Astrocyte (in vitro differentiated cells and primary cell): ENCODE measurements at regions not wholly inside any gene's neighbourhood (a gene's known extent, or its start where the extent isn't known, plus 50 kb on each side); places are given as distances from the start of the nearest gene placed in this dataset.
A peak's percentile ranks its signal among the peaks of the same experiment; 100 is the strongest.
"Not testable (repeated sequence)": the region's sequence is repeated elsewhere in the genome, so short reads cannot be mapped to it uniquely, and the experiment has no call there.

Source experiments
- DNase-seq: peaks from one replicate; pipeline ENCODE4 v3.0.0-alpha.2; 2010; ENCODE audit warnings: low read depth
- FAIRE-seq: peaks from 2 replicates; lab custom pipeline; 2011; peaks lifted over from hg19 to GRCh38; lab: Jason Lieb, UNC
- H2AFZ ChIP-seq: 2 replicates; pipeline ENCODE4 v1.6.0; 2012; ENCODE audit warnings: low read depth, low read length, inconsistent platforms
- H3K27ac ChIP-seq: 2 replicates; pipeline ENCODE4 v1.5.1; 2011; ENCODE audit warnings: low read depth, low read length, inconsistent platforms
- H3K27me3 ChIP-seq: 2 replicates; pipeline ENCODE4 v1.6.0; 2011; ENCODE audit warnings: low read length, inconsistent platforms; ENCODE audit not compliant: insufficient read depth
- H3K36me3 ChIP-seq: 2 replicates; pipeline ENCODE4 v1.5.1; 2011; ENCODE audit warnings: low read length, inconsistent platforms; ENCODE audit not compliant: insufficient read depth
- H3K4me1 ChIP-seq: 2 replicates; pipeline ENCODE4 v1.5.1; 2011; ENCODE audit warnings: low read length, inconsistent platforms; ENCODE audit not compliant: insufficient read depth
- H3K4me2 ChIP-seq: 2 replicates; pipeline ENCODE4 v1.6.0; 2012; ENCODE audit warnings: low read length, inconsistent platforms
- H3K4me3 ChIP-seq: 2 replicates; pipeline ENCODE4 v1.5.1; 2011; ENCODE audit warnings: low read depth, mild to moderate bottlenecking, low read length, inconsistent platforms; ENCODE audit not compliant: insufficient read depth
- H3K79me2 ChIP-seq: 2 replicates; pipeline ENCODE4 v1.6.0; 2012; ENCODE audit warnings: mild to moderate bottlenecking, low read length, inconsistent platforms; ENCODE audit not compliant: insufficient read depth
- H3K9ac ChIP-seq: 2 replicates; pipeline ENCODE4 v1.6.0; 2012; ENCODE audit warnings: mild to moderate bottlenecking, low read length, inconsistent platforms
- H3K9me3 ChIP-seq: 2 replicates; pipeline ENCODE4 v1.5.1; 2012; ENCODE audit warnings: low read depth, mild to moderate bottlenecking, low read length, inconsistent platforms; ENCODE audit not compliant: insufficient read depth
- H4K20me1 ChIP-seq: 2 replicates; pipeline ENCODE4 v1.6.0; 2012; ENCODE audit warnings: low read length, inconsistent platforms; ENCODE audit not compliant: insufficient read depth
- H3K27ac Mint-ChIP-seq: one replicate; pipeline ENCODE4 v1.8.0; 2021; ENCODE audit warnings: mild to moderate bottlenecking, mixed read lengths; ENCODE audit not compliant: unreplicated experiment
- H3K27me3 Mint-ChIP-seq: one replicate; pipeline ENCODE4 v1.8.0; 2021; ENCODE audit warnings: low read depth, mixed read lengths; ENCODE audit not compliant: unreplicated experiment
- H3K36me3 Mint-ChIP-seq: one replicate; pipeline ENCODE4 v1.8.0; 2021; ENCODE audit warnings: low read depth, mixed read lengths; ENCODE audit not compliant: unreplicated experiment
- H3K4me1 Mint-ChIP-seq: one replicate; pipeline ENCODE4 v1.8.0; 2021; ENCODE audit warnings: low read depth, mixed read lengths; ENCODE audit not compliant: unreplicated experiment
- H3K4me3 Mint-ChIP-seq: one replicate; pipeline ENCODE4 v1.8.0; 2021; ENCODE audit warnings: mild to moderate bottlenecking, moderate library complexity, mixed read lengths; ENCODE audit not compliant: unreplicated experiment
- H3K9me3 Mint-ChIP-seq: one replicate; pipeline ENCODE4 v1.8.0; 2021; ENCODE audit warnings: mild to moderate bottlenecking, mixed read lengths; ENCODE audit not compliant: unreplicated experiment
- CTCF ChIP-seq: IDR thresholded peaks from 2 replicates; pipeline ENCODE4 v1.5.1; 2011; ENCODE audit warnings: low read depth, mild to moderate bottlenecking, inconsistent platforms, low read length, moderate library complexity; ENCODE audit not compliant: insufficient read depth
- EZH2 ChIP-seq: IDR thresholded peaks from 2 replicates; pipeline ENCODE4 v1.6.1; 2012; ENCODE audit warnings: mild to moderate bottlenecking, low read length, inconsistent platforms; ENCODE audit not compliant: insufficient read depth

GRCh38 chrX:139306675-139307074 lies 223.9 kb upstream of the F9 start:
- H3K9me3 ChIP-seq, FAIRE-seq, H3K27me3 ChIP-seq, H3K36me3 ChIP-seq, H3K27ac Mint-ChIP-seq, DNase-seq, H3K9me3 Mint-ChIP-seq, H3K27ac ChIP-seq, H3K9ac ChIP-seq, H3K36me3 Mint-ChIP-seq, H2AFZ ChIP-seq, H3K27me3 Mint-ChIP-seq, H3K4me2 ChIP-seq, H3K4me1 Mint-ChIP-seq, H4K20me1 ChIP-seq, H3K79me2 ChIP-seq, H3K4me3 ChIP-seq, H3K4me1 ChIP-seq, H3K4me3 Mint-ChIP-seq: not testable (repeated sequence)

GRCh38 chrX:139304471-139304870 lies 226.1 kb upstream of the F9 start:
- peak; percentile 70 for FAIRE-seq
- Mint-ChIP-seq H3K27me3 (no peaks in the 10 kb centered on the region), H3K4me3 (no peak overlapping the region), H3K4me1 (no peaks in the 10 kb centered on the region), H3K27ac (no peak overlapping the region), H3K36me3 (no peaks in the 10 kb centered on the region), H3K9me3 (peaks cover 7% of the 10 kb centered on the region)
- peak; percentile 66 for DNase-seq
- no peaks in the 10 kb centered on the region for H3K79me2 ChIP-seq
- H3K9ac ChIP-seq: no peak overlapping the region
- H3K4me3 ChIP-seq: no peak overlapping the region
- H3K27me3 ChIP-seq: peaks cover under 1% of the 10 kb centered on the region
- no peak overlapping the region for H3K4me2 ChIP-seq
- H3K36me3 ChIP-seq: no peaks in the 10 kb centered on the region
- H2AFZ ChIP-seq: no peak overlapping the region
- no peaks in the 10 kb centered on the region for H4K20me1 ChIP-seq
- TF ChIP-seq CTCF: no peak
- no peak for TF ChIP-seq EZH2
- peaks cover 2% of the 10 kb centered on the region for H3K4me1 ChIP-seq
- no peaks in the 10 kb centered on the region for H3K9me3 ChIP-seq
- no peak overlapping the region for H3K27ac ChIP-seq

GRCh38 chrX:139299309-139299708 lies 231.2 kb upstream of the F9 start:
- Histone ChIP-seq H3K4me3 (no peak overlapping the region), H3K9me3 (no peaks in the 10 kb centered on the region), H2AFZ (no peak overlapping the region), H3K4me1 (peaks cover 2% of the 10 kb centered on the region), H4K20me1 (no peaks in the 10 kb centered on the region), H3K27me3 (peaks cover 3% of the 10 kb centered on the region), H3K79me2 (no peaks in the 10 kb centered on the region), H3K27ac (no peak overlapping the region), H3K4me2 (no peak overlapping the region), H3K9ac (no peak overlapping the region), H3K36me3 (no peaks in the 10 kb centered on the region)
- Mint-ChIP-seq H3K27me3 (peaks cover 2% of the 10 kb centered on the region), H3K4me1 (no peaks in the 10 kb centered on the region), H3K9me3 (no peaks in the 10 kb centered on the region), H3K4me3 (no peak overlapping the region), H3K27ac (no peak overlapping the region), H3K36me3 (no peaks in the 10 kb centered on the region)
- DNase-seq: no peak
- peak; percentile 62 for FAIRE-seq
- TF ChIP-seq CTCF (no peak), EZH2 (no peak)
